GM19467 (cell line): ENCODE measurements at regions not wholly inside any gene's neighbourhood (a gene's known extent, or its start where the extent isn't known, plus 50 kb on each side); places are given as distances from the start of the nearest gene placed in this dataset.

Source experiments
- ATAC-seq: cut with Tn5 transposase; IDR thresholded peaks from one replicate; pipeline ENCODE4 v1.9.1; 2021; ENCODE audit warnings: mild to moderate bottlenecking, moderate library complexity; ENCODE audit not compliant: unreplicated experiment

DNA sequence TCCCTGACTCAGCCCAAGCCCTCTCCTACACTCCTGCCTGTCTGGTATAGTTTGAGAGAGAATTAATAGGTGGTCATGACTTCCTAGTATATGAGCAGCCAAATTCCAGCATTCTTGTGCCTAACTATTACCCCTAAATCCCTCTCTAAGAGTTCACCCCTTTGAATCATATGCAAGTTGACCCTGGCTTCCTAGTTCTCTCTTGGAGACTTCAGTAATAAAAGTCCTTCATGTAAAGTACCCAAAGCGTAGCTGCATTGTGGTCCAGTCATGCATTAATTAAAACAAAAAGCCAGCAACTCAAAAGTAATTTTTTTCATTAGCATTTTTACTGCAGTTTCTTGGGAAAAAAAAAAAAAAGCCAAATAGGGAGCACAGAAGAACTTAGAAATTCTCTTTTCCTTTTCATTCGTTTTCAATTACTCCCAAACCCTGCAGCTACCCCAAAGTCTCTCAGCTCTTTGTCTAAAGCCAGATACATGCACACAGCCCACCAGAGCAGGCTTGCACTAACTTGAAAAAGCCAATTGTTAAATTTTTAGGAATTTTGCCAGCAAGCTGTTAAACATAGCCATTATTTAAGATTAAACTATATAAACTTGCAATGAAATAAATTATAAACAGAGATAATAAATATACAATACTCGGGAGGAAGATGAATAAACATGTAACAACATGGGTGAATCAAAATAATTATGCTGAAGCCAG lies 50.1 kb upstream of the STT3B start:
- ATAC-seq, result no peak
